ENCODE measurements at regions not wholly inside any gene's neighbourhood (a gene's known extent, or its start where the extent isn't known, plus 50 kb on each side); places are given as distances from the start of the nearest gene placed in this dataset.

DNA sequence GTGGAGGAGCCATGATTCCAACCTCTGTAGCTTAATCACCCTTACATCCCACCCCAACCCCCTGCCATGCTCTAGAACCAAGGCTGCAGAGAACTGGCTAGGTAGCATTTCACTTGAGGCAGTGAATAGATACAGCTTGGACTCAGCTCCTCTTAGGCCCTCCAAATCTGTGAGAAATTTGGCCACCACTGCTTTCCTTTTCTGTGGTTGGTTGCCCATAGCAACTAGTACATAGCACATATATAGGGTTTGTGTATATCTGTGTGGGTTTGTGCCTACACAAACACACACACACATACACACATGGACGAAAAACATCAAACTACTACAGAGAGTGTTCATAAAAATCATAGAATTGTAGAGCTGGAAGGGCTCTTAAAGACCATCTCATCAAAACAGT lies 52.0 kb upstream of the CCDC160 start:
- TF ChIP-seq, protein P1, sequence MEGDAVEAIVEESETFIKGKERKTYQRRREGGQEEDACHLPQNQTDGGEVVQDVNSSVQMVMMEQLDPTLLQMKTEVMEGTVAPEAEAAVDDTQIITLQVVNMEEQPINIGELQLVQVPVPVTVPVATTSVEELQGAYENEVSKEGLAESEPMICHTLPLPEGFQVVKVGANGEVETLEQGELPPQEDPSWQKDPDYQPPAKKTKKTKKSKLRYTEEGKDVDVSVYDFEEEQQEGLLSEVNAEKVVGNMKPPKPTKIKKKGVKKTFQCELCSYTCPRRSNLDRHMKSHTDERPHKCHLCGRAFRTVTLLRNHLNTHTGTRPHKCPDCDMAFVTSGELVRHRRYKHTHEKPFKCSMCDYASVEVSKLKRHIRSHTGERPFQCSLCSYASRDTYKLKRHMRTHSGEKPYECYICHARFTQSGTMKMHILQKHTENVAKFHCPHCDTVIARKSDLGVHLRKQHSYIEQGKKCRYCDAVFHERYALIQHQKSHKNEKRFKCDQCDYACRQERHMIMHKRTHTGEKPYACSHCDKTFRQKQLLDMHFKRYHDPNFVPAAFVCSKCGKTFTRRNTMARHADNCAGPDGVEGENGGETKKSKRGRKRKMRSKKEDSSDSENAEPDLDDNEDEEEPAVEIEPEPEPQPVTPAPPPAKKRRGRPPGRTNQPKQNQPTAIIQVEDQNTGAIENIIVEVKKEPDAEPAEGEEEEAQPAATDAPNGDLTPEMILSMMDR (IDR thresholded peaks at IDR 0.05) = no peak
- TF ChIP-seq POLR2A (IDR thresholded peaks at IDR 0.05) = no peak
